Effector CD4-positive, alpha-beta T cell (primary cell): ENCODE measurements at regions not wholly inside any gene's neighbourhood (a gene's known extent, or its start where the extent isn't known, plus 50 kb on each side); places are given as distances from the start of the nearest gene placed in this dataset.

Experiments used
- DNase-seq: peaks from one replicate; pipeline ENCODE4 v3.0.0-alpha.2; 2020

GRCh38 chr16:65524997-65525396 is 403.1 kb upstream of the CDH11 start:
- no peak for DNase-seq

- no peak for DNase-seq
Measured at GRCh38 chr16:65524231-65524630, 402.4 kb upstream of the CDH11 start.

- DNase-seq = no peak
Measured at GRCh38 chr16:65523283-65523944, 401.6 kb upstream of the CDH11 start.

GRCh38 chr16:65522412-65522811 is 400.5 kb upstream of the CDH11 start:
- DNase-seq = no peak

- no peak for DNase-seq
Measured at GRCh38 chr16:65521633-65522328, 399.9 kb upstream of the CDH11 start.

- no peak for DNase-seq
Measured at GRCh38 chr16:65519402-65519801, 397.5 kb upstream of the CDH11 start.

- no peak for DNase-seq
Measured at GRCh38 chr16:65515193-65515592, 393.3 kb upstream of the CDH11 start.

GRCh38 chr16:65510850-65511249 is 389.0 kb upstream of the CDH11 start:
- no peak for DNase-seq

- DNase-seq = no peak
Measured at GRCh38 chr16:65510241-65510640, 388.4 kb upstream of the CDH11 start.

- DNase-seq = no peak
Measured at GRCh38 chr16:65509172-65509571, 387.3 kb upstream of the CDH11 start.

GRCh38 chr16:65500919-65501318 is 379.1 kb upstream of the CDH11 start:
- DNase-seq = no peak

- no peak for DNase-seq
Measured at GRCh38 chr16:65500007-65500406, 378.1 kb upstream of the CDH11 start.

- no peak for DNase-seq
Measured at GRCh38 chr16:65499566-65499965, 377.7 kb upstream of the CDH11 start.

GRCh38 chr16:65497571-65497970 is 375.7 kb upstream of the CDH11 start:
- DNase-seq = no peak

- no peak for DNase-seq
Measured at GRCh38 chr16:65495106-65495505, 373.2 kb upstream of the CDH11 start.

- DNase-seq = no peak
Measured at GRCh38 chr16:65494609-65495008, 372.7 kb upstream of the CDH11 start.

GRCh38 chr16:65494080-65494479 is 372.2 kb upstream of the CDH11 start:
- no peak for DNase-seq

- DNase-seq = no peak
Measured at GRCh38 chr16:65490286-65490685, 368.4 kb upstream of the CDH11 start.

- DNase-seq = no peak
Measured at GRCh38 chr16:65489531-65490023, 367.7 kb upstream of the CDH11 start.

- no peak for DNase-seq
Measured at GRCh38 chr16:65487231-65487630, 365.4 kb upstream of the CDH11 start.

GRCh38 chr16:65481956-65482355 is 360.1 kb upstream of the CDH11 start:
- DNase-seq = no peak

- DNase-seq = no peak
Measured at GRCh38 chr16:65480281-65481091, 358.6 kb upstream of the CDH11 start.

GRCh38 chr16:65476448-65476955 is 354.6 kb upstream of the CDH11 start:
- DNase-seq = no peak
